ENCODE measurements at regions not wholly inside any gene's neighbourhood (a gene's known extent, or its start where the extent isn't known, plus 50 kb on each side); places are given as distances from the start of the nearest gene placed in this dataset.

GRCh38 chr2:16381511-16381910 lies 284.1 kb downstream of the CYRIA start:
- Histone ChIP-seq H3K27ac (ENCODE audit: low read depth, low read length) (no peak overlapping the region), H4K8ac (ENCODE audit: extremely low read depth, insufficient read depth, low read length) (no peak overlapping the region), H3K9ac (replicated peaks in 1 of 4; ENCODE audit: extremely low read depth in 1 of 4, low read depth in 3 of 4, low read length in 3 of 4) (no peak overlapping the region), H4K20me1 (replicated peaks in 1 of 2; ENCODE audit: control insufficient read depth in 1 of 2, insufficient read depth in 2 of 2, low read length in 2 of 2) (no peaks in the 10 kb centered on the region), H3K36me3 (ENCODE audit: control insufficient read depth in 2 of 4, insufficient read depth in 4 of 4, low read length in 3 of 4) (no peaks in the 10 kb centered on the region), H3K79me2 (ENCODE audit: control insufficient read depth in 1 of 2, insufficient read depth in 2 of 2, low read length in 2 of 2) (no peaks in the 10 kb centered on the region), H3K4me2 (ENCODE audit: insufficient read depth in 1 of 2, low read depth in 2 of 2, low read length in 2 of 2) (no peak overlapping the region), H2AFZ (ENCODE audit: low read length) (no peak overlapping the region), H3K56ac (replicated peaks; ENCODE audit: insufficient read length, low read depth, low read length) (no peak overlapping the region), H2BK15ac (ENCODE audit: low read length) (no peak overlapping the region), H3K4ac (replicated peaks; ENCODE audit: insufficient read length, low read depth, low read length) (no peak overlapping the region), H3K14ac (ENCODE audit: insufficient read length) (no peak overlapping the region), H2BK12ac (ENCODE audit: low read depth, low read length) (no peak overlapping the region), H3K79me1 (ENCODE audit: low read depth, low read length) (no peaks in the 10 kb centered on the region), H2AK5ac (ENCODE audit: low read depth, low read length) (no peak overlapping the region), H4K91ac (replicated peaks; ENCODE audit: insufficient read length, low read length) (no peak overlapping the region), H4K5ac (ENCODE audit: insufficient read length, low read depth, low read length) (no peak overlapping the region), H3K23me2 (ENCODE audit: low read depth, low read length) (no peaks in the 10 kb centered on the region), H2BK5ac (ENCODE audit: low read depth, low read length) (no peak overlapping the region), H3K4me3 (ENCODE audit: extremely low read depth in 1 of 4, insufficient read depth in 2 of 4, low read depth in 3 of 4, low read length in 4 of 4) (no peak overlapping the region), H2BK120ac (replicated peaks; ENCODE audit: low read depth, low read length) (no peak overlapping the region), H3K18ac (ENCODE audit: extremely low read depth, low read length) (no peak overlapping the region), H2BK20ac (ENCODE audit: low read length) (no peak overlapping the region), H3K9me3 (ENCODE audit: insufficient read depth in 2 of 2, low read depth in 1 of 2, low read length in 1 of 2) (no peaks in the 10 kb centered on the region), H3K27me3 (replicated peaks in 1 of 4; ENCODE audit: control insufficient read depth in 3 of 4, extremely low read depth in 1 of 4, insufficient read depth in 3 of 4, low read length in 3 of 4) (no peaks in the 10 kb centered on the region), H3K23ac (ENCODE audit: insufficient read length) (no peak overlapping the region), H3K4me1 (replicated peaks in 1 of 4; ENCODE audit: control insufficient read depth in 3 of 4, insufficient read depth in 4 of 4, low read length in 3 of 4) (no peaks in the 10 kb centered on the region; a peak in 1 of 7 replicates)
- no peak for DNase-seq (ENCODE audit: low read depth in 1 of 2, low spot score in 2 of 2)
- WGBS, 2 experiments (ENCODE audit: extremely low coverage in 1 of 2, insufficient coverage in 1 of 2, insufficient read length in 1 of 2, insufficient replicate concordance in 2 of 2, low coverage in 1 of 2, low lambda C conversion rate in 2 of 2, missing lambda C conversion rate in 1 of 2): 95% methylated on average over 2 of the region's 2 CpGs; no CpG with 5 or more reads in 1 of the 2 experiments
- ChIA-PET CTCF (ENCODE audit: partially characterized antibody) (interaction anchor here (0.6 kb wide), 1 partner anchor 744 kb away, joined by 3 read pairs; no protein-coding TSS in a partner anchor), POLR2A (ENCODE audit: partially characterized antibody) (no interaction called here)
- FAIRE-seq: no peak
- TF ChIP-seq, protein P1, sequence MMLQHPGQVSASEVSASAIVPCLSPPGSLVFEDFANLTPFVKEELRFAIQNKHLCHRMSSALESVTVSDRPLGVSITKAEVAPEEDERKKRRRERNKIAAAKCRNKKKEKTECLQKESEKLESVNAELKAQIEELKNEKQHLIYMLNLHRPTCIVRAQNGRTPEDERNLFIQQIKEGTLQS (IDR thresholded peaks at IDR 0.05; ENCODE audit: insufficient read depth, low read depth, low read length): no peak
- TF ChIP-seq SIN3A (conservative IDR thresholded peaks at IDR 0.05 in 1 of 2, IDR thresholded peaks at IDR 0.05 in 1 of 2; ENCODE audit: low read depth in 1 of 2, low read length in 2 of 2): no peak

Measured in H1 (cell line).